GM23338 (cell line): ENCODE measurements at regions not wholly inside any gene's neighbourhood (a gene's known extent, or its start where the extent isn't known, plus 50 kb on each side); places are given as distances from the start of the nearest gene placed in this dataset.
A peak's percentile ranks its signal among the peaks of the same experiment; 100 is the strongest.

ENCODE experiments used
- ATAC-seq: fragments of 200-7000 bp; cut with Tn5 transposase; 3 replicates; pipeline ENCODE4 v1.9.1; 2020
- DNase-seq: peaks from one replicate; pipeline ENCODE4 v3.0.0-alpha.2; 2015; ENCODE audit warnings: low spot score
- H2AFZ ChIP-seq: fragments of 200-600 bp; sonication (generic); 2 replicates; pipeline ENCODE4 v1.8.0; 2016; ENCODE audit warnings: antibody characterized with exemption, mild to moderate bottlenecking, moderate library complexity
- H3F3A ChIP-seq: fragments of 200-600 bp; sonication (generic); replicated peaks from 2 replicates; pipeline ENCODE4 v1.8.0; 2017; ENCODE audit warnings: antibody characterized with exemption, mixed run types, low read depth
- H3K27ac ChIP-seq: fragments of 200-600 bp; sonication (generic); 2 replicates; pipeline ENCODE4 v1.6.1; 2016; ENCODE audit warnings: low read depth
- H3K27me3 ChIP-seq: fragments of 200-600 bp; sonication (generic); 2 replicates; pipeline ENCODE4 v1.8.0; 2016; ENCODE audit warnings: mild to moderate bottlenecking, mixed run types, moderate library complexity; ENCODE audit not compliant: insufficient read depth
- H3K36me3 ChIP-seq: fragments of 200-600 bp; sonication (generic); 2 replicates; pipeline ENCODE4 v1.8.0; 2016; ENCODE audit warnings: mild to moderate bottlenecking; ENCODE audit not compliant: insufficient read depth
- H3K4me1 ChIP-seq: fragments of 200-600 bp; sonication (generic); 2 replicates; pipeline ENCODE4 v1.8.0; 2016; ENCODE audit warnings: mild to moderate bottlenecking, moderate library complexity; ENCODE audit not compliant: insufficient read depth
- H3K4me2 ChIP-seq: fragments of 200-600 bp; sonication (generic); 2 replicates; pipeline ENCODE4 v1.7.1; 2017; ENCODE audit warnings: mixed run types
- H3K4me3 ChIP-seq: fragments of 200-600 bp; sonication (generic); 2 replicates; pipeline ENCODE4 v1.6.1; 2016; ENCODE audit warnings: mixed run types
- H3K79me2 ChIP-seq: fragments of 200-600 bp; sonication (generic); replicated peaks from 2 replicates; pipeline ENCODE4 v1.8.0; 2017; ENCODE audit warnings: mild to moderate bottlenecking; ENCODE audit not compliant: insufficient read depth
- H3K9me2 ChIP-seq: fragments of 200-600 bp; sonication (generic); 2 replicates; pipeline ENCODE4 v1.8.0; 2017; ENCODE audit not compliant: insufficient read depth
- H4K20me1 ChIP-seq: fragments of 200-600 bp; sonication (generic); replicated peaks from 2 replicates; pipeline ENCODE4 v1.8.0; 2017; ENCODE audit warnings: mild to moderate bottlenecking; ENCODE audit not compliant: insufficient read depth
- H3K27ac Mint-ChIP-seq: 2 replicates; pipeline ENCODE4 v1.8.0; 2020; ENCODE audit warnings: inconsistent platforms, mild to moderate bottlenecking, moderate library complexity, mixed read lengths
- H3K27me3 Mint-ChIP-seq: 3 replicates; pipeline ENCODE4 v1.8.0; 2022; ENCODE audit warnings: low read depth, mild to moderate bottlenecking, moderate library complexity, mixed read lengths, inconsistent platforms; ENCODE audit not compliant: insufficient read depth, poor library complexity
- H3K36me3 Mint-ChIP-seq: 3 replicates; pipeline ENCODE4 v1.8.0; 2021; ENCODE audit warnings: low read depth, mild to moderate bottlenecking, inconsistent platforms, moderate library complexity, mixed read lengths
- H3K4me1 Mint-ChIP-seq: 3 replicates; pipeline ENCODE4 v1.8.0; 2020; ENCODE audit warnings: mild to moderate bottlenecking, inconsistent platforms, mixed read lengths
- H3K4me3 Mint-ChIP-seq: 3 replicates; pipeline ENCODE4 v1.8.0; 2021; ENCODE audit warnings: moderate library complexity, mild to moderate bottlenecking, inconsistent platforms, mixed read lengths
- H3K9me3 Mint-ChIP-seq: 3 replicates; pipeline ENCODE4 v1.8.0; 2020; ENCODE audit warnings: moderate library complexity, mild to moderate bottlenecking, inconsistent platforms, mixed read lengths
- EZH2 ChIP-seq: fragments of 200-600 bp; sonication (generic); IDR thresholded peaks from one replicate; pipeline ENCODE4 v1.8.0; 2017; ENCODE audit warnings: antibody characterized with exemption, mild to moderate bottlenecking, low read depth; ENCODE audit not compliant: unreplicated experiment
- EZH2phosphoT487 ChIP-seq: fragments of 200-600 bp; sonication (generic); IDR thresholded peaks from one replicate; pipeline ENCODE4 v1.8.1; 2018; ENCODE audit warnings: antibody characterized with exemption; ENCODE audit not compliant: unreplicated experiment
- JUNB ChIP-seq: IDR thresholded peaks from one replicate; pipeline ENCODE4 v1.6.1; 2016; ENCODE audit warnings: antibody characterized with exemption; ENCODE audit not compliant: unreplicated experiment
- NANOG ChIP-seq: IDR thresholded peaks from 2 replicates; pipeline ENCODE4 v1.6.1; 2016; ENCODE audit warnings: antibody characterized with exemption, borderline replicate concordance
- POLR2AphosphoS5 ChIP-seq: IDR thresholded peaks from 2 replicates; pipeline ENCODE4 v1.6.1; 2016; ENCODE audit warnings: antibody characterized with exemption, low read depth
- REST ChIP-seq: IDR thresholded peaks from one replicate; pipeline ENCODE4 v1.6.1; 2018; ENCODE audit warnings: antibody characterized with exemption; ENCODE audit not compliant: unreplicated experiment
- STAT1 ChIP-seq: IDR thresholded peaks from one replicate; pipeline ENCODE4 v1.6.1; 2016; ENCODE audit warnings: antibody characterized with exemption; ENCODE audit not compliant: unreplicated experiment
- ZNF114 ChIP-seq: fragments of 250-450 bp; sonication (Bioruptor Pico); IDR thresholded peaks from 2 replicates; pipeline ENCODE4 v1.5.0; 2020; ENCODE audit warnings: mild to moderate bottlenecking, moderate library complexity
- ZNF331 ChIP-seq: fragments of 250-450 bp; sonication (Bioruptor Pico); IDR thresholded peaks from 2 replicates; pipeline ENCODE4 v1.5.0; 2020; ENCODE audit warnings: low read depth, mild to moderate bottlenecking, moderate library complexity
- TF ChIP-seq, protein P1 (sequence below), 2 experiments: fragments of 200-600 bp in 1 of 2; sonication (generic) in 1 of 2; conservative IDR thresholded peaks; 2 replicates each; pipeline versions ENCODE4 v1.5.1 to v1.6.1; 2016 to 2017; ENCODE audit warnings: antibody characterized with exemption in 2 of 2, low read depth in 2 of 2, mild to moderate bottlenecking in 2 of 2, moderate library complexity in 1 of 2
- TF ChIP-seq, protein P2 (sequence below): fragments of 250-450 bp; sonication (Bioruptor Pico); IDR thresholded peaks from 2 replicates; pipeline ENCODE4 v1.5.0; 2020; ENCODE audit warnings: mild to moderate bottlenecking, moderate library complexity

- no peak overlapping the region for H3K27ac ChIP-seq
- H4K20me1 ChIP-seq, result no peaks in the 10 kb centered on the region
- no peaks in the 10 kb centered on the region for H3K79me2 ChIP-seq
- Mint-ChIP-seq H3K4me3 (no peak overlapping the region), H3K36me3 (peaks cover 17% of the 10 kb centered on the region; the same call in 1 of the 3 replicates), H3K9me3 (peaks cover 38% of the 10 kb centered on the region), H3K4me1 (no peaks in the 10 kb centered on the region), H3K27ac (no peak overlapping the region), H3K27me3 (no peaks in the 10 kb centered on the region)
- no peaks in the 10 kb centered on the region for H3F3A ChIP-seq
- no peaks in the 10 kb centered on the region for H3K27me3 ChIP-seq
- no peak overlapping the region for H3K4me2 ChIP-seq
- no peak for ATAC-seq
- H3K4me3 ChIP-seq, result no peak overlapping the region
- TF ChIP-seq EZH2 (no peak), EZH2phosphoT487 (no peak), POLR2AphosphoS5 (no peak), ZNF331 (no peak), NANOG (no peak)
- no peaks in the 10 kb centered on the region for H3K4me1 ChIP-seq
- peak overlapping the region; percentile 38 for H2AFZ ChIP-seq
- no peaks in the 10 kb centered on the region for H3K36me3 ChIP-seq
- no peak for DNase-seq
- H3K9me2 ChIP-seq, result peaks cover 13% of the 10 kb centered on the region; the same call in 1 of the 2 replicates
These were observed 351.1 kb upstream of the HTR1E start for GRCh38 chr6:86586195-86586594.

GRCh38 chr6:86581833-86582232, 355.5 kb upstream of the HTR1E start:
- no peak for DNase-seq
- peaks cover 67% of the 10 kb centered on the region for H3K9me3 Mint-ChIP-seq
- H3K4me1 ChIP-seq, result no peaks in the 10 kb centered on the region
- ATAC-seq, result no peak
- H3K79me2 ChIP-seq, result no peaks in the 10 kb centered on the region
- H3K4me1 Mint-ChIP-seq, result no peaks in the 10 kb centered on the region
- no peak overlapping the region for H3K4me3 ChIP-seq
- H3K27ac ChIP-seq, result no peak overlapping the region
- no peaks in the 10 kb centered on the region for H3K27me3 ChIP-seq
- no peaks in the 10 kb centered on the region for H4K20me1 ChIP-seq
- H3K36me3 ChIP-seq, result no peaks in the 10 kb centered on the region; the same call in 1 of the 2 replicates
- H3K27me3 Mint-ChIP-seq, result no peaks in the 10 kb centered on the region
- no peak overlapping the region for H3K27ac Mint-ChIP-seq
- H3K4me3 Mint-ChIP-seq, result no peak overlapping the region
- H3K36me3 Mint-ChIP-seq, result peaks cover 24% of the 10 kb centered on the region; the same call in 2 of the 3 replicates
- no peaks in the 10 kb centered on the region for H3K9me2 ChIP-seq
- H3F3A ChIP-seq, result no peaks in the 10 kb centered on the region
- H2AFZ ChIP-seq, result no peak overlapping the region
- no peak overlapping the region for H3K4me2 ChIP-seq
- TF ChIP-seq, protein P1, sequence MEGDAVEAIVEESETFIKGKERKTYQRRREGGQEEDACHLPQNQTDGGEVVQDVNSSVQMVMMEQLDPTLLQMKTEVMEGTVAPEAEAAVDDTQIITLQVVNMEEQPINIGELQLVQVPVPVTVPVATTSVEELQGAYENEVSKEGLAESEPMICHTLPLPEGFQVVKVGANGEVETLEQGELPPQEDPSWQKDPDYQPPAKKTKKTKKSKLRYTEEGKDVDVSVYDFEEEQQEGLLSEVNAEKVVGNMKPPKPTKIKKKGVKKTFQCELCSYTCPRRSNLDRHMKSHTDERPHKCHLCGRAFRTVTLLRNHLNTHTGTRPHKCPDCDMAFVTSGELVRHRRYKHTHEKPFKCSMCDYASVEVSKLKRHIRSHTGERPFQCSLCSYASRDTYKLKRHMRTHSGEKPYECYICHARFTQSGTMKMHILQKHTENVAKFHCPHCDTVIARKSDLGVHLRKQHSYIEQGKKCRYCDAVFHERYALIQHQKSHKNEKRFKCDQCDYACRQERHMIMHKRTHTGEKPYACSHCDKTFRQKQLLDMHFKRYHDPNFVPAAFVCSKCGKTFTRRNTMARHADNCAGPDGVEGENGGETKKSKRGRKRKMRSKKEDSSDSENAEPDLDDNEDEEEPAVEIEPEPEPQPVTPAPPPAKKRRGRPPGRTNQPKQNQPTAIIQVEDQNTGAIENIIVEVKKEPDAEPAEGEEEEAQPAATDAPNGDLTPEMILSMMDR (conservative IDR thresholded peaks at IDR 0.05; ENCODE audit: low read depth in 2 of 2), result no peak
- TF ChIP-seq NANOG, result no peak
- no peak for TF ChIP-seq JUNB
- TF ChIP-seq, protein P2, sequence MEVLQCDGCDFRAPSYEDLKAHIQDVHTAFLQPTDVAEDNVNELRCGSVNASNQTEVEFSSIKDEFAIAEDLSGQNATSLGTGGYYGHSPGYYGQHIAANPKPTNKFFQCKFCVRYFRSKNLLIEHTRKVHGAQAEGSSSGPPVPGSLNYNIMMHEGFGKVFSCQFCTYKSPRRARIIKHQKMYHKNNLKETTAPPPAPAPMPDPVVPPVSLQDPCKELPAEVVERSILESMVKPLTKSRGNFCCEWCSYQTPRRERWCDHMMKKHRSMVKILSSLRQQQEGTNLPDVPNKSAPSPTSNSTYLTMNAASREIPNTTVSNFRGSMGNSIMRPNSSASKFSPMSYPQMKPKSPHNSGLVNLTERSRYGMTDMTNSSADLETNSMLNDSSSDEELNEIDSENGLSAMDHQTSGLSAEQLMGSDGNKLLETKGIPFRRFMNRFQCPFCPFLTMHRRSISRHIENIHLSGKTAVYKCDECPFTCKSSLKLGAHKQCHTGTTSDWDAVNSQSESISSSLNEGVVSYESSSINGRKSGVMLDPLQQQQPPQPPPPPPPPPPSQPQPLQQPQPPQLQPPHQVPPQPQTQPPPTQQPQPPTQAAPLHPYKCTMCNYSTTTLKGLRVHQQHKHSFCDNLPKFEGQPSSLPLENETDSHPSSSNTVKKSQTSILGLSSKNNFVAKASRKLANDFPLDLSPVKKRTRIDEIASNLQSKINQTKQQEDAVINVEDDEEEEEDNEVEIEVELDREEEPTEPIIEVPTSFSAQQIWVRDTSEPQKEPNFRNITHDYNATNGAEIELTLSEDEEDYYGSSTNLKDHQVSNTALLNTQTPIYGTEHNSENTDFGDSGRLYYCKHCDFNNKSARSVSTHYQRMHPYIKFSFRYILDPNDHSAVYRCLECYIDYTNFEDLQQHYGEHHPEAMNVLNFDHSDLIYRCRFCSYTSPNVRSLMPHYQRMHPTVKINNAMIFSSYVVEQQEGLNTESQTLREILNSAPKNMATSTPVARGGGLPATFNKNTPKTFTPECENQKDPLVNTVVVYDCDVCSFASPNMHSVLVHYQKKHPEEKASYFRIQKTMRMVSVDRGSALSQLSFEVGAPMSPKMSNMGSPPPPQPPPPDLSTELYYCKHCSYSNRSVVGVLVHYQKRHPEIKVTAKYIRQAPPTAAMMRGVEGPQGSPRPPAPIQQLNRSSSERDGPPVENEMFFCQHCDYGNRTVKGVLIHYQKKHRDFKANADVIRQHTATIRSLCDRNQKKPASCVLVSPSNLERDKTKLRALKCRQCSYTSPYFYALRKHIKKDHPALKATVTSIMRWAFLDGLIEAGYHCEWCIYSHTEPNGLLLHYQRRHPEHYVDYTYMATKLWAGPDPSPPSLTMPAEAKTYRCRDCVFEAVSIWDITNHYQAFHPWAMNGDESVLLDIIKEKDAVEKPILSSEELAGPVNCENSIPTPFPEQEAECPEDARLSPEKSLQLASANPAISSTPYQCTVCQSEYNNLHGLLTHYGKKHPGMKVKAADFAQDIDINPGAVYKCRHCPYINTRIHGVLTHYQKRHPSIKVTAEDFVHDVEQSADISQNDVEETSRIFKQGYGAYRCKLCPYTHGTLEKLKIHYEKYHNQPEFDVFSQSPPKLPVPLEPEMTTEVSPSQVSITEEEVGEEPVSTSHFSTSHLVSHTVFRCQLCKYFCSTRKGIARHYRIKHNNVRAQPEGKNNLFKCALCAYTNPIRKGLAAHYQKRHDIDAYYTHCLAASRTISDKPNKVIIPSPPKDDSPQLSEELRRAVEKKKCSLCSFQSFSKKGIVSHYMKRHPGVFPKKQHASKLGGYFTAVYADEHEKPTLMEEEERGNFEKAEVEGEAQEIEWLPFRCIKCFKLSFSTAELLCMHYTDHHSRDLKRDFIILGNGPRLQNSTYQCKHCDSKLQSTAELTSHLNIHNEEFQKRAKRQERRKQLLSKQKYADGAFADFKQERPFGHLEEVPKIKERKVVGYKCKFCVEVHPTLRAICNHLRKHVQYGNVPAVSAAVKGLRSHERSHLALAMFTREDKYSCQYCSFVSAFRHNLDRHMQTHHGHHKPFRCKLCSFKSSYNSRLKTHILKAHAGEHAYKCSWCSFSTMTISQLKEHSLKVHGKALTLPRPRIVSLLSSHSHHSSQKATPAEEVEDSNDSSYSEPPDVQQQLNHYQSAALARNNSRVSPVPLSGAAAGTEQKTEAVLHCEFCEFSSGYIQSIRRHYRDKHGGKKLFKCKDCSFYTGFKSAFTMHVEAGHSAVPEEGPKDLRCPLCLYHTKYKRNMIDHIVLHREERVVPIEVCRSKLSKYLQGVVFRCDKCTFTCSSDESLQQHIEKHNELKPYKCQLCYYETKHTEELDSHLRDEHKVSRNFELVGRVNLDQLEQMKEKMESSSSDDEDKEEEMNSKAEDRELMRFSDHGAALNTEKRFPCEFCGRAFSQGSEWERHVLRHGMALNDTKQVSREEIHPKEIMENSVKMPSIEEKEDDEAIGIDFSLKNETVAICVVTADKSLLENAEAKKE (CRISPR knock-in tag), result no peak
- no peak for TF ChIP-seq STAT1
- no peak for TF ChIP-seq ZNF331
- no peak for TF ChIP-seq ZNF114 (CRISPR knock-in tag)
- TF ChIP-seq POLR2AphosphoS5, result no peak
- TF ChIP-seq EZH2, result no peak
- TF ChIP-seq REST, result no peak
- no peak for TF ChIP-seq EZH2phosphoT487
